Endodermal cell (in vitro differentiated cells): ENCODE measurements at regions not wholly inside any gene's neighbourhood (a gene's known extent, or its start where the extent isn't known, plus 50 kb on each side); places are given as distances from the start of the nearest gene placed in this dataset.

Experiments
- DNase-seq: peaks from one replicate; pipeline ENCODE4 v3.0.0-alpha.2; 2017
- H3K27ac ChIP-seq: 2 replicates; pipeline ENCODE4 v1.5.1; 2013; ENCODE audit warnings: mild to moderate bottlenecking, low read depth, low read length, moderate library complexity
- H3K27me3 ChIP-seq: 2 replicates; pipeline ENCODE4 v1.6.1; 2013; ENCODE audit warnings: mild to moderate bottlenecking, low read length, moderate library complexity; ENCODE audit not compliant: insufficient read depth, control insufficient read depth, poor library complexity, severe bottlenecking
- H3K36me3 ChIP-seq: 2 replicates; pipeline ENCODE4 v1.7.0; 2013; ENCODE audit warnings: mild to moderate bottlenecking, low read length, moderate library complexity; ENCODE audit not compliant: control insufficient read depth, insufficient read depth
- H3K4me1 ChIP-seq: one replicate; pipeline ENCODE4 v1.7.0; 2013; ENCODE audit warnings: low read length; ENCODE audit not compliant: control insufficient read depth, insufficient read depth
- H3K4me3 ChIP-seq: 2 replicates; pipeline ENCODE4 v1.5.1; 2013; ENCODE audit warnings: mild to moderate bottlenecking, low read length, moderate library complexity
- H3K9ac ChIP-seq: 2 replicates; pipeline ENCODE4 v1.6.1; 2013; ENCODE audit warnings: mild to moderate bottlenecking, low read length, moderate library complexity; ENCODE audit not compliant: poor library complexity, severe bottlenecking; ENCODE audit errors: extremely low read depth
- H3K9me3 ChIP-seq: 2 replicates; pipeline ENCODE4 v1.6.1; 2013; ENCODE audit warnings: mild to moderate bottlenecking, low read length, moderate library complexity; ENCODE audit not compliant: control insufficient read depth
- H3K27ac Mint-ChIP-seq: 2 replicates; pipeline ENCODE4 v1.8.0; 2020; ENCODE audit warnings: mixed read lengths
- H3K27me3 Mint-ChIP-seq: 2 replicates; pipeline ENCODE4 v1.8.0; 2021; ENCODE audit warnings: mild to moderate bottlenecking, mixed read lengths; ENCODE audit not compliant: insufficient read depth
- H3K36me3 Mint-ChIP-seq: 2 replicates; pipeline ENCODE4 v1.8.0; 2020; ENCODE audit warnings: low read depth, mixed read lengths
- H3K4me1 Mint-ChIP-seq: 2 replicates; pipeline ENCODE4 v1.8.0; 2020; ENCODE audit warnings: mixed read lengths
- H3K4me3 Mint-ChIP-seq: 2 replicates; pipeline ENCODE4 v1.8.0; 2020; ENCODE audit warnings: mild to moderate bottlenecking, moderate library complexity, mixed read lengths
- H3K9me3 Mint-ChIP-seq: 2 replicates; pipeline ENCODE4 v1.8.0; 2020; ENCODE audit warnings: mild to moderate bottlenecking, mixed read lengths
- CTCF ChIP-seq: fragments of 200-600 bp; sonication (generic); conservative IDR thresholded peaks from 2 replicates; pipeline ENCODE4 v1.5.0; 2021; ENCODE audit warnings: antibody characterized with exemption, mild to moderate bottlenecking
- WGBS, 2 experiments: methylation state at CpG; one replicate each; pipeline versions ENCODE4 v1.1.5 to v1.1.7; 2013; ENCODE audit warnings: missing lambda C conversion rate in 2 of 2, mixed read lengths in 1 of 2; ENCODE audit not compliant: insufficient coverage in 1 of 2, insufficient read length in 1 of 2; 5-methylcytosine and 5-hydroxymethylcytosine counted together

- H3K9ac ChIP-seq = no peak overlapping the region
- no peak for DNase-seq
- peaks cover 7% of the 10 kb centered on the region for H3K4me1 Mint-ChIP-seq
- H3K27ac Mint-ChIP-seq = no peak overlapping the region
- H3K36me3 ChIP-seq = no peaks in the 10 kb centered on the region
- H3K27me3 ChIP-seq = no peaks in the 10 kb centered on the region
- no peaks in the 10 kb centered on the region for H3K4me1 ChIP-seq
- WGBS, 2 experiments = 92% methylated on average over 2 of the region's 2 CpGs; no CpG with 5 or more reads in 1 of the 2 experiments
- no peak overlapping the region for H3K27ac ChIP-seq
- no peak overlapping the region for H3K4me3 ChIP-seq
- no peaks in the 10 kb centered on the region for H3K27me3 Mint-ChIP-seq
- H3K4me3 Mint-ChIP-seq = no peak overlapping the region
- H3K36me3 Mint-ChIP-seq = no peaks in the 10 kb centered on the region
- no peaks in the 10 kb centered on the region for H3K9me3 ChIP-seq
- no peaks in the 10 kb centered on the region for H3K9me3 Mint-ChIP-seq
- TF ChIP-seq CTCF = no peak
These were observed 624.7 kb upstream of the ALCAM start for GRCh38 chr3:104742044-104742443.

GRCh38 chr3:104745313-104745712 lies 621.4 kb upstream of the ALCAM start:
- no peak for DNase-seq
- peak overlapping the region; percentile 51 for H3K4me3 ChIP-seq
- Mint-ChIP-seq H3K27ac (peak overlapping the region; percentile 33), H3K4me1 (peaks cover 7% of the 10 kb centered on the region), H3K9me3 (no peaks in the 10 kb centered on the region), H3K36me3 (no peaks in the 10 kb centered on the region), H3K4me3 (no peak overlapping the region), H3K27me3 (no peaks in the 10 kb centered on the region)
- no peak overlapping the region for H3K9ac ChIP-seq
- no peak overlapping the region for H3K27ac ChIP-seq
- H3K36me3 ChIP-seq = no peaks in the 10 kb centered on the region
- no peaks in the 10 kb centered on the region for H3K27me3 ChIP-seq
- H3K9me3 ChIP-seq = peaks cover 5% of the 10 kb centered on the region
- H3K4me1 ChIP-seq = no peaks in the 10 kb centered on the region
- 51% methylated on average over 3 of the region's 3 CpGs; no CpG with 5 or more reads in 1 of the 2 experiments for WGBS, 2 experiments
- no peak for TF ChIP-seq CTCF

GRCh38 chr3:104746056-104746455 lies 620.7 kb upstream of the ALCAM start:
- H3K36me3 ChIP-seq = no peaks in the 10 kb centered on the region
- no peak overlapping the region for H3K4me3 Mint-ChIP-seq
- no peaks in the 10 kb centered on the region for H3K9me3 Mint-ChIP-seq
- H3K9ac ChIP-seq = no peak overlapping the region
- DNase-seq = no peak
- H3K27ac Mint-ChIP-seq = no peak overlapping the region
- TF ChIP-seq CTCF = no peak
- H3K4me3 ChIP-seq = no peak overlapping the region
- H3K27me3 ChIP-seq = no peaks in the 10 kb centered on the region
- H3K36me3 Mint-ChIP-seq = no peaks in the 10 kb centered on the region
- H3K4me1 Mint-ChIP-seq = peaks cover 11% of the 10 kb centered on the region
- H3K27me3 Mint-ChIP-seq = no peaks in the 10 kb centered on the region
- no peaks in the 10 kb centered on the region for H3K4me1 ChIP-seq
- H3K27ac ChIP-seq = no peak overlapping the region
- H3K9me3 ChIP-seq = peaks cover 5% of the 10 kb centered on the region
